Neural crest cell (in vitro differentiated cells): ENCODE measurements at regions not wholly inside any gene's neighbourhood (a gene's known extent, or its start where the extent isn't known, plus 50 kb on each side); places are given as distances from the start of the nearest gene placed in this dataset.

Experiments used
- DNase-seq: peaks from one replicate; pipeline ENCODE4 v3.0.0; 2021; ENCODE audit warnings: low read depth, mixed read lengths, low spot score
- H3K27ac Mint-ChIP-seq: one replicate; pipeline ENCODE4 v1.8.0; 2021; ENCODE audit warnings: mild to moderate bottlenecking, mixed read lengths; ENCODE audit not compliant: unreplicated experiment
- H3K27me3 Mint-ChIP-seq: 2 replicates; pipeline ENCODE4 v1.8.0; 2021; ENCODE audit warnings: low read depth, mild to moderate bottlenecking, mixed read lengths
- H3K36me3 Mint-ChIP-seq: 2 replicates; pipeline ENCODE4 v1.8.0; 2021; ENCODE audit warnings: low read depth, mild to moderate bottlenecking, mixed read lengths
- H3K4me1 Mint-ChIP-seq: 2 replicates; pipeline ENCODE4 v1.8.0; 2021; ENCODE audit warnings: mixed read lengths
- H3K4me3 Mint-ChIP-seq: one replicate; pipeline ENCODE4 v1.8.0; 2021; ENCODE audit warnings: mild to moderate bottlenecking, mixed read lengths
- H3K9me3 Mint-ChIP-seq: 2 replicates; pipeline ENCODE4 v1.8.0; 2021; ENCODE audit warnings: mixed read lengths
- TF ChIP-seq, protein P1 (sequence below): fragments of 200-600 bp; sonication (generic); conservative IDR thresholded peaks from 2 replicates; pipeline ENCODE4 v1.5.0; 2021; ENCODE audit warnings: antibody characterized with exemption, mild to moderate bottlenecking

DNA sequence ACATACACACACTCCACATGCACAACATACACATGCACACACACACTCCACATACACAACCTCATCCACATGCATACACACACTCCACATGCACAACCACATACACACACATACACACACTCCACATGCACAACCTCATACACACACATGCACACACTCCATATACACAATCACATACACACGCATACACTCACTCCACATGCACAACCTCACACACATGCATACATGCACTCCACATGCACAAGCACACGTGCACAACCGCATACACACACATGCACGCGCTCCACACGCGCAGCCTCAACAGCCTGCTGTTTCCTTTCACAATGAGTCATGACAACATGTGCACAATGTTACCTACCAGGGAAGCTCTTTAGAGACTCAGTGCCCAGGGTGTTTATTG, 61.2 kb upstream of the TMEM132C start:
- no peak for DNase-seq
- TF ChIP-seq, protein P1, sequence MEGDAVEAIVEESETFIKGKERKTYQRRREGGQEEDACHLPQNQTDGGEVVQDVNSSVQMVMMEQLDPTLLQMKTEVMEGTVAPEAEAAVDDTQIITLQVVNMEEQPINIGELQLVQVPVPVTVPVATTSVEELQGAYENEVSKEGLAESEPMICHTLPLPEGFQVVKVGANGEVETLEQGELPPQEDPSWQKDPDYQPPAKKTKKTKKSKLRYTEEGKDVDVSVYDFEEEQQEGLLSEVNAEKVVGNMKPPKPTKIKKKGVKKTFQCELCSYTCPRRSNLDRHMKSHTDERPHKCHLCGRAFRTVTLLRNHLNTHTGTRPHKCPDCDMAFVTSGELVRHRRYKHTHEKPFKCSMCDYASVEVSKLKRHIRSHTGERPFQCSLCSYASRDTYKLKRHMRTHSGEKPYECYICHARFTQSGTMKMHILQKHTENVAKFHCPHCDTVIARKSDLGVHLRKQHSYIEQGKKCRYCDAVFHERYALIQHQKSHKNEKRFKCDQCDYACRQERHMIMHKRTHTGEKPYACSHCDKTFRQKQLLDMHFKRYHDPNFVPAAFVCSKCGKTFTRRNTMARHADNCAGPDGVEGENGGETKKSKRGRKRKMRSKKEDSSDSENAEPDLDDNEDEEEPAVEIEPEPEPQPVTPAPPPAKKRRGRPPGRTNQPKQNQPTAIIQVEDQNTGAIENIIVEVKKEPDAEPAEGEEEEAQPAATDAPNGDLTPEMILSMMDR: no peak
- Mint-ChIP-seq H3K27ac (no peak overlapping the region), H3K9me3 (no peaks in the 10 kb centered on the region), H3K4me3 (no peak overlapping the region), H3K27me3 (no peaks in the 10 kb centered on the region), H3K36me3 (peaks cover 3% of the 10 kb centered on the region), H3K4me1 (no peaks in the 10 kb centered on the region)
